PC-9 (cell line): ENCODE measurements at regions not wholly inside any gene's neighbourhood (a gene's known extent, or its start where the extent isn't known, plus 50 kb on each side); places are given as distances from the start of the nearest gene placed in this dataset.

ENCODE experiments used
- BruUV-seq: library from RNA; stranded (reverse); fragments of 400-500 nt; replicated peaks from 2 replicates; lab custom pipeline; 2021; lab: Mats Ljungman, UMichigan
- CTCF ChIA-PET: fragments of 300-600 bp; sonication (Branson Sonifier 250); formaldehyde crosslinking; loops from one replicate; lab custom pipeline; 2022; ENCODE audit warnings: antibody characterized with exemption; lab: Charles Lee
- POLR2A ChIA-PET: fragments of 300-600 bp; sonication (Branson Sonifier 250); formaldehyde crosslinking; loops from one replicate; lab custom pipeline; 2022; ENCODE audit warnings: antibody characterized with exemption; ENCODE audit not compliant: unreplicated experiment; lab: Charles Lee
- DNase-seq, 2 experiments: peaks; one replicate each; pipeline versions ENCODE4 v3.0.0 to v3.0.0-alpha.2; 2015 to 2022; ENCODE audit warnings: mixed read lengths in 1 of 2
- H2AFZ ChIP-seq: fragments of 200-600 bp; sonication (generic); 2 replicates; pipeline ENCODE4 v1.8.1; 2017; ENCODE audit warnings: antibody characterized with exemption
- H3F3A ChIP-seq: fragments of 200-600 bp; sonication (generic); 2 replicates; pipeline ENCODE4 v1.8.1; 2017; ENCODE audit warnings: antibody characterized with exemption, mild to moderate bottlenecking, low read depth; ENCODE audit not compliant: insufficient read depth
- H3K27ac ChIP-seq: fragments of 200-600 bp; sonication (generic); 2 replicates; pipeline ENCODE4 v1.6.1; 2016; ENCODE audit warnings: mixed run types
- H3K27me3 ChIP-seq: fragments of 200-600 bp; sonication (generic); 2 replicates; pipeline ENCODE4 v1.6.1; 2016; ENCODE audit warnings: low read depth, mixed run types; ENCODE audit not compliant: insufficient read depth
- H3K36me3 ChIP-seq: fragments of 200-600 bp; sonication (generic); 2 replicates; pipeline ENCODE4 v1.6.1; 2016; ENCODE audit warnings: low read depth, mixed run types
- H3K4me1 ChIP-seq: fragments of 200-600 bp; sonication (generic); replicated peaks from 2 replicates; pipeline ENCODE4 v1.6.1; 2016; ENCODE audit warnings: mixed run types; ENCODE audit not compliant: insufficient read depth
- H3K4me2 ChIP-seq: fragments of 200-600 bp; sonication (generic); 2 replicates; pipeline ENCODE4 v1.6.1; 2017; ENCODE audit warnings: mixed run types
- H3K4me3 ChIP-seq: fragments of 200-600 bp; sonication (generic); 2 replicates; pipeline ENCODE4 v1.6.1; 2016; ENCODE audit warnings: mixed run types
- H3K79me2 ChIP-seq: fragments of 200-600 bp; sonication (generic); 2 replicates; pipeline ENCODE4 v1.6.1; 2017; ENCODE audit warnings: low read depth, mixed run types
- H3K9me2 ChIP-seq: fragments of 200-600 bp; sonication (generic); 2 replicates; pipeline ENCODE4 v1.8.1; 2017; ENCODE audit warnings: mild to moderate bottlenecking; ENCODE audit not compliant: insufficient read depth
- H3K9me3 ChIP-seq: fragments of 200-600 bp; sonication (generic); 2 replicates; pipeline ENCODE4 v1.8.1; 2016; ENCODE audit warnings: low read depth; ENCODE audit not compliant: insufficient read depth
- H4K20me1 ChIP-seq: fragments of 200-600 bp; sonication (generic); 2 replicates; pipeline ENCODE4 v1.8.1; 2017; ENCODE audit not compliant: insufficient read depth
- EZH2 ChIP-seq: fragments of 200-600 bp; sonication (generic); IDR thresholded peaks from 2 replicates; pipeline ENCODE4 v1.8.0; 2017; ENCODE audit warnings: antibody characterized with exemption, low read depth
- intact Hi-C: fragments of 100-400 bp; cut with micrococcal nuclease; formaldehyde crosslinking; loops from one replicate; pipeline ENCODE4 v1.10.0; 2022; ENCODE audit not compliant: unreplicated experiment
- TF ChIP-seq, protein P1 (sequence below): fragments of 200-600 bp; sonication (generic); conservative IDR thresholded peaks from 2 replicates; pipeline ENCODE4 v1.6.1; 2017; ENCODE audit warnings: mixed run types, antibody characterized with exemption, mild to moderate bottlenecking, moderate library complexity

DNA sequence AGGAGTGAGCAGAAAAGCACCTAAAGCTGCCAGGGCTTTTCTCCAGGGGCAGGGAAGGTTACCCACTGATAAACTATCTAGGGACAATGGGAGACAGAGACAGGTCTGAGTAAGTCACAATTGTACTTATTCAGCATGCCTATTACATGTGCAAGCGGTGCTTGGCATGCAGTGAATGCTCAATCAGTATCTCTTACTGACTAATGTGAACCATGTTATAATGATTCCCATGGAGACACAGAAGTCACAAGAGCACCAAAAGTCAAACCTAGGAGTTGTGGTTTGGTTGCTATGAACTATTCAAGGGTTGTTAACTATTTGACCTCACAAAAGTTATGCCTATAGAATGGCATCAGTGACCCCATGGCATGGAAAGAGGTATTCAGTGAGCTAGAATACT is 50.0 kb upstream of the RASGRP1 start:
- no peak overlapping the region for H2AFZ ChIP-seq
- DNase-seq, result no peak
- no peak overlapping the region for H3K27ac ChIP-seq
- no peaks in the 10 kb centered on the region for H4K20me1 ChIP-seq
- TF ChIP-seq, protein P1, sequence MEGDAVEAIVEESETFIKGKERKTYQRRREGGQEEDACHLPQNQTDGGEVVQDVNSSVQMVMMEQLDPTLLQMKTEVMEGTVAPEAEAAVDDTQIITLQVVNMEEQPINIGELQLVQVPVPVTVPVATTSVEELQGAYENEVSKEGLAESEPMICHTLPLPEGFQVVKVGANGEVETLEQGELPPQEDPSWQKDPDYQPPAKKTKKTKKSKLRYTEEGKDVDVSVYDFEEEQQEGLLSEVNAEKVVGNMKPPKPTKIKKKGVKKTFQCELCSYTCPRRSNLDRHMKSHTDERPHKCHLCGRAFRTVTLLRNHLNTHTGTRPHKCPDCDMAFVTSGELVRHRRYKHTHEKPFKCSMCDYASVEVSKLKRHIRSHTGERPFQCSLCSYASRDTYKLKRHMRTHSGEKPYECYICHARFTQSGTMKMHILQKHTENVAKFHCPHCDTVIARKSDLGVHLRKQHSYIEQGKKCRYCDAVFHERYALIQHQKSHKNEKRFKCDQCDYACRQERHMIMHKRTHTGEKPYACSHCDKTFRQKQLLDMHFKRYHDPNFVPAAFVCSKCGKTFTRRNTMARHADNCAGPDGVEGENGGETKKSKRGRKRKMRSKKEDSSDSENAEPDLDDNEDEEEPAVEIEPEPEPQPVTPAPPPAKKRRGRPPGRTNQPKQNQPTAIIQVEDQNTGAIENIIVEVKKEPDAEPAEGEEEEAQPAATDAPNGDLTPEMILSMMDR, result no peak
- no peak for TF ChIP-seq EZH2
- no peaks in the 10 kb centered on the region for H3F3A ChIP-seq
- CTCF ChIA-PET, result no interaction called here
- POLR2A ChIA-PET, result interaction anchor here (0.6 kb wide), 2 partner anchors 62 to 340 kb away, joined by 3 to 4 read pairs; no protein-coding TSS in a partner anchor
- no peaks in the 10 kb centered on the region; the same call in 1 of the 2 replicates for H3K27me3 ChIP-seq
- H3K36me3 ChIP-seq, result no peaks in the 10 kb centered on the region
- H3K4me3 ChIP-seq, result no peak overlapping the region
- H3K4me1 ChIP-seq, result no peaks in the 10 kb centered on the region
- H3K9me2 ChIP-seq, result no peaks in the 10 kb centered on the region
- no peaks in the 10 kb centered on the region for H3K79me2 ChIP-seq
- H3K9me3 ChIP-seq, result no peaks in the 10 kb centered on the region
- no TSS peak for BruUV-seq
- intact Hi-C loops, result no loop called here
- H3K4me2 ChIP-seq, result no peak overlapping the region

DNA sequence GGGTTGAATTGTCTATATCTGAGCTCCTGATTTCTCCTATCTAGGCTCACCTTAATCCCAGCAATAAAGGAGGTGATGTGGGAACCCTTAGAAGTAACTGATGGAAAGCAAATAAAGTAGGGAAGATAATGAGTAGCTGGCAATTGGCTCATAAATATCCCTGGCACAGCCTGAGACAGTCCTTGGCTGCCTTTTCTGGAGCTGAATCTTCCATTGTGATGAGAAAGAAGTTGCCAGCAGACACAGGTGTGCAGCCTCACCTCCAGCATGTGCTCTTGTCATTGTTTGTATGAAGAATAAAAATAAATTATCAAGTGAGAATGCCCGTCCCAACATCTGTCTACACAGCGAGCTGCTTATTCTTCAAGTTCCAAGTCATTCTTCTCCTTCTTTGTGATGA is 53.2 kb upstream of the RASGRP1 start:
- no peak overlapping the region for H3K27ac ChIP-seq
- no peaks in the 10 kb centered on the region for H3K4me1 ChIP-seq
- H3K9me2 ChIP-seq, result no peaks in the 10 kb centered on the region
- TF ChIP-seq, protein P1, result no peak
- TF ChIP-seq EZH2, result no peak
- H4K20me1 ChIP-seq, result no peaks in the 10 kb centered on the region
- H3K4me2 ChIP-seq, result no peak overlapping the region
- ChIA-PET CTCF (no interaction called here), POLR2A (interaction anchor here (0.6 kb wide), 1 partner anchor 232 kb away, joined by 4 read pairs; no protein-coding TSS in a partner anchor)
- no peak overlapping the region for H3K4me3 ChIP-seq
- H3F3A ChIP-seq, result no peaks in the 10 kb centered on the region
- intact Hi-C loops, result no loop called here
- H3K9me3 ChIP-seq, result no peaks in the 10 kb centered on the region
- H3K36me3 ChIP-seq, result no peaks in the 10 kb centered on the region
- no TSS peak for BruUV-seq
- no peaks in the 10 kb centered on the region; the same call in 1 of the 2 replicates for H3K27me3 ChIP-seq
- no peak overlapping the region for H2AFZ ChIP-seq
- H3K79me2 ChIP-seq, result no peaks in the 10 kb centered on the region
- no peak for DNase-seq

GRCh38 chr15:38618242-38618955 is 53.8 kb upstream of the RASGRP1 start:
- no peak overlapping the region for H3K4me2 ChIP-seq
- H3K27ac ChIP-seq, result no peak overlapping the region
- no peak overlapping the region for H2AFZ ChIP-seq
- intact Hi-C loops, result no loop called here
- no peaks in the 10 kb centered on the region for H3K9me3 ChIP-seq
- CTCF ChIA-PET, result no interaction called here
- no peaks in the 10 kb centered on the region for H4K20me1 ChIP-seq
- H3K27me3 ChIP-seq, result no peaks in the 10 kb centered on the region; the same call in 1 of the 2 replicates
- no peak overlapping the region for H3K4me3 ChIP-seq
- H3K9me2 ChIP-seq, result no peaks in the 10 kb centered on the region
- H3K36me3 ChIP-seq, result no peaks in the 10 kb centered on the region
- POLR2A ChIA-PET, result interaction anchor here (0.6 kb wide), 1 partner anchor 232 kb away, joined by 4 read pairs; no protein-coding TSS in a partner anchor
- no peak for TF ChIP-seq EZH2
- TF ChIP-seq, protein P1, result no peak
- no peaks in the 10 kb centered on the region for H3K79me2 ChIP-seq
- 0 out of 2 replicates have a peak, but pooled peaks cover 1% of the 10 kb centered on the region for H3K4me1 ChIP-seq
- DNase-seq, result no peak
- BruUV-seq, result no TSS peak
- H3F3A ChIP-seq, result no peaks in the 10 kb centered on the region
